Fibroblast of villous mesenchyme (primary cell): ENCODE measurements at regions not wholly inside any gene's neighbourhood (a gene's known extent, or its start where the extent isn't known, plus 50 kb on each side); places are given as distances from the start of the nearest gene placed in this dataset.

Source experiments
- DNase-seq: peaks from one replicate; pipeline ENCODE4 v3.0.0-alpha.2; 2010; ENCODE audit warnings: low read depth
- H3K4me3 ChIP-seq: 2 replicates; pipeline ENCODE4 v1.5.1; 2011; ENCODE audit warnings: low read depth, mild to moderate bottlenecking, low read length
- TF ChIP-seq, protein P1 (sequence below): IDR thresholded peaks from 2 replicates; pipeline ENCODE4 v1.5.1; 2012; ENCODE audit warnings: low read depth, mild to moderate bottlenecking, low read length; ENCODE audit not compliant: insufficient read depth

DNA sequence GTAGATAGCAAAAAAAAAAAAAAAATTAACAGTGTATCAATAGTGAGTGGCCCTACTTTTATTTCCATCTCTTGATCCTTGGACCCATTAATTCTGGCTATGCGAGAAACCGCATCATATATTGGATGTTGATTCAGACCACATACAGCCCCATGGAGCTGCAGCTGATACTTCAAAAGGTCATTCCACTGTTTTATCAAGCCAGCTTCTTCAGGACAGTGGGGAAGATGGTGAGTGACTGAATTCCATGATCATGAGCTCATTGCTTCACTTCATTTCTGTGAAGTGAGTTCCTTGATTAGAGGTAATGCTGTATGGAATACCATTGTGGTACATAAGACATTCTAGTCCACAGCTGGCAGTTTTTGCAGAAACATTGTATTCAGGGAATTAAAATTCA, 222.9 kb upstream of the MEF2C start:
- no peak for DNase-seq
- H3K4me3 ChIP-seq: no peak overlapping the region
- TF ChIP-seq, protein P1, sequence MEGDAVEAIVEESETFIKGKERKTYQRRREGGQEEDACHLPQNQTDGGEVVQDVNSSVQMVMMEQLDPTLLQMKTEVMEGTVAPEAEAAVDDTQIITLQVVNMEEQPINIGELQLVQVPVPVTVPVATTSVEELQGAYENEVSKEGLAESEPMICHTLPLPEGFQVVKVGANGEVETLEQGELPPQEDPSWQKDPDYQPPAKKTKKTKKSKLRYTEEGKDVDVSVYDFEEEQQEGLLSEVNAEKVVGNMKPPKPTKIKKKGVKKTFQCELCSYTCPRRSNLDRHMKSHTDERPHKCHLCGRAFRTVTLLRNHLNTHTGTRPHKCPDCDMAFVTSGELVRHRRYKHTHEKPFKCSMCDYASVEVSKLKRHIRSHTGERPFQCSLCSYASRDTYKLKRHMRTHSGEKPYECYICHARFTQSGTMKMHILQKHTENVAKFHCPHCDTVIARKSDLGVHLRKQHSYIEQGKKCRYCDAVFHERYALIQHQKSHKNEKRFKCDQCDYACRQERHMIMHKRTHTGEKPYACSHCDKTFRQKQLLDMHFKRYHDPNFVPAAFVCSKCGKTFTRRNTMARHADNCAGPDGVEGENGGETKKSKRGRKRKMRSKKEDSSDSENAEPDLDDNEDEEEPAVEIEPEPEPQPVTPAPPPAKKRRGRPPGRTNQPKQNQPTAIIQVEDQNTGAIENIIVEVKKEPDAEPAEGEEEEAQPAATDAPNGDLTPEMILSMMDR: no peak

DNA sequence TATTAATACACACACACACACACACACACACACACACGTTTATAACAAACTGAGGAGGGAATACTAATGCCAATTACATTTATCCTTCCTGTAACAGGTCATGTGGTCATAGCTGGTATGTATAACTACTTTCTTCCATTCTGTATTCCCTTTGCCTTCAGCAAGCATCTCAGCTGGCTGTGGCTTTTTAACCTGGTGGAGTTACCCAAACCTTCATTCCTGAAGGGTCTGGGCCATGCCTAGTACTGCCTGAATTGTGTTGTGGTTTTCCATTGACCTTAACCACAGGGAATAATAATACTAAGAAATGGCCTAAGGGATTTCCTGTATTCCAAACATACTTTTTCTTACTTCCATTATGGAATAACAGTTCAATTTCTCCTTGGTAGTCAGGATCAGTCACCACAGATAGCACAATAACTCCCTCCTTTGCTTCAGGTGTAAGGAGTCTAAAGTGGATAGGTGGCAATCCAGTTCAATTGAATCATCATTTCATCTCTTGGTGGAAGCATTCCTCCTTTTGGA, 222.2 kb upstream of the MEF2C start:
- DNase-seq: no peak
- H3K4me3 ChIP-seq: no peak overlapping the region
- TF ChIP-seq, protein P1: no peak

DNA sequence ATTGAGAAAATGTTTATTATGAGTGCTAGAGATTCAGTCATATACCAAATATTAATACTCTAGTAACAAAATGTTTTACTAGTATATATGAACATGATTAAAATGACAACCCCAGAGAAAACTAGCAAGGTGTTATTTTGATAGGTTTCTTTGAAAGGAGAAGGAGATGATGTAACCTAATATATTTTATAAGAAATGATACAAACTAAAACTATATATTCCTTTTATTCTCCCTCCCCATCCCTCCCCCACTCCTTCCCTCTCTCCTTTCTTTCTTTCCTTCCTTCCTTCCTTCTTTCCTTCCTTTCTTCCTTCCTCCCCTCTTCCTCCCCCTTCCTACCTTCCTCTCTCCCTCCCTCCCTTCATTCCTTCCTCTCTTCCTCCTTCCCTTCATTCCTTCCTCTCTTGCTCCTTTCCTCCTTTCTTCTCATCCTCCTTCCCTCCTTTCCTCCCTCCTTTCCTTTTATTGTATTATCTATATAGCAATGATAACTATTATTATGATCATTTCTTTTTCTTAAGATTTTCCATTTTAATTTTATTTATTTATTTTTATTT, 215.3 kb upstream of the MEF2C start:
- DNase-seq: no peak
- H3K4me3 ChIP-seq: no peak overlapping the region
- TF ChIP-seq, protein P1: no peak

DNA sequence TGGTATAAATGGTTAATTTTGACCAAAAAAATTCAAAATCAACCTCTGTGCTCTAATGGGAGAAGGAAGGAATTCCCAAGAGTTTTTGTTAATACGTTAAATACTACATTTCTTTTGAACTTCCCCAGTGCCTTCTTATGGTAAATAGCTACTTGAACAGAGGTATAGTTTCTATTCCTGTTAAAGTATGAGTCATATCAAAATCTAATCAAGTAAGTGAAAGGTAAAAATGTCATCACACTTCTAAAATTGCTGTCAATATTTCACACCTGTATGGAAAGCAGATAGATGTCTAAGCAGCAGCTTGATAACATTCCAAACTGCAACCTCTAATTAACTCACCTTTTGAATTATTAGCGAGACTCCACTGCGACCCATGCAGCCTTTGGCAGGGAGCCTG, 214.1 kb upstream of the MEF2C start:
- H3K4me3 ChIP-seq: no peak overlapping the region
- no peak for DNase-seq
- TF ChIP-seq, protein P1: no peak

DNA sequence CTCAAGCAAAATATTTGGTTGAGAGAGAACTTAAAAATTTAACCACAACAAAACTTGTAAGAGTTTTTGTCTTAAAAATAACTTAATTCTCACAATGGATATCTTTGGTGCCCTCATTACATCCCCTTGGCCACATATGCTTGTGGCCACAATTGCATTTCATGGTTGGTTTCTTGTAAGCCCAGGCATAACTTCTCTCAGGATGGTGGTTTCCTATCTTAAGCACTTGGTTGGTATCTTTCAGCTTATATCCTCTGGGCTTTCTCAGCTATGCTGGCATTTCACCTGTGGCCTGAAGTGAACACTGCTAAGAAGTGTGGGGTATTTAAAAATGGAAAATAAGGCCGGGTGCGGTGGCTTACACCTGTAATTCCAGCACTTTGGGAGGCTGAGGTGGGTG, 212.4 kb upstream of the MEF2C start:
- DNase-seq: no peak
- H3K4me3 ChIP-seq: no peak overlapping the region
- TF ChIP-seq, protein P1: no peak

DNA sequence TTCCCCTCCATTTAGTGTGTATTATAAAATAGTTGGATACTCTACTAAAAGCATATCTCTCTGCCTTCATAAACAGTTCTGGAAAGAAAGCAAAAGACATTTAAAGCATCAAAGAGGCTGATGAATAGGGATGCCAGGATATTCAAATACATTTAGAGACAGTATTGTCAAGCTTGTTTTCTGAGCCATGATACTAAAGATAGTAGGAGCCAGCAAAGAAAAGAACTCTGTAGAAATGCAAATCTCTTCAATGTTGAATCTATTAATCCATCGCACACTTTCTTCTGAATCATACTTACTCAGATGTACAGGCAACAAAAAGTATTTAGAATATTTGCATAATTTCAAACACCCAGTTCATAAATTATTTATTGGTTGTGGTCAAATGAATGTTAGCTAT, 207.1 kb upstream of the MEF2C start:
- DNase-seq: no peak
- no peak overlapping the region for H3K4me3 ChIP-seq
- TF ChIP-seq, protein P1: no peak
